ENCODE measurements at regions not wholly inside any gene's neighbourhood (a gene's known extent, or its start where the extent isn't known, plus 50 kb on each side); places are given as distances from the start of the nearest gene placed in this dataset.

GRCh38 chr1:117747605-117748004 is 141.8 kb downstream of the TENT5C start:
- ATAC-seq (ENCODE audit: low read depth in 2 of 2) (no peak), DNase-seq (no peak)
- H3K27ac ChIP-seq (ENCODE audit: insufficient read depth, low read length, poor library complexity, severe bottlenecking), result no peak overlapping the region
- H3K4me1 ChIP-seq (ENCODE audit: control insufficient read depth, insufficient read depth, low read length, poor library complexity, severe bottlenecking), result no peaks in the 10 kb centered on the region
- H3K27ac Mint-ChIP-seq, result no peak overlapping the region
- H3K9me3 Mint-ChIP-seq, result peaks cover 0 to 20% (median 3%) of the 10 kb centered on the region in 7 donors
- H3K9me3 ChIP-seq (ENCODE audit: control insufficient read depth in 2 of 2, low read length in 2 of 2), result no peaks in the 10 kb centered on the region
- H3K27me3 ChIP-seq (ENCODE audit: control insufficient read depth, insufficient read depth, low read length), result peaks cover 3% of the 10 kb centered on the region
- H3K4me3 Mint-ChIP-seq, result no peak overlapping the region
- H3K36me3 ChIP-seq (ENCODE audit: control insufficient read depth, insufficient read depth, low read length), result no peaks in the 10 kb centered on the region
- H3K4me1 Mint-ChIP-seq, result no peaks in the 10 kb centered on the region
- H3K4me3 ChIP-seq (ENCODE audit: low read depth, low read length), result no peak overlapping the region
- H3K27me3 Mint-ChIP-seq, result peaks cover 25% of the 10 kb centered on the region
- peaks cover 8% of the 10 kb centered on the region for H3K36me3 Mint-ChIP-seq

GRCh38 chr1:117751321-117751720 is 145.5 kb downstream of the TENT5C start:
- Mint-ChIP-seq H3K27me3 (peaks cover 28% of the 10 kb centered on the region), H3K9me3 (peaks cover 0 to 9% (median 1%) of the 10 kb centered on the region in 7 donors), H3K36me3 (no peaks in the 10 kb centered on the region), H3K4me3 (no peak overlapping the region), H3K4me1 (peaks cover 0 to 5% (median 0%) of the 10 kb centered on the region in 4 donors), H3K27ac (no peak overlapping the region)
- no peak for DNase-seq
- H3K9me3 ChIP-seq (ENCODE audit: control insufficient read depth in 2 of 2, low read length in 2 of 2), result no peaks in the 10 kb centered on the region
- H3K27ac ChIP-seq (ENCODE audit: insufficient read depth, low read length, poor library complexity, severe bottlenecking), result no peak overlapping the region
- no peak overlapping the region for H3K4me3 ChIP-seq (ENCODE audit: low read depth, low read length)
- no peaks in the 10 kb centered on the region for H3K4me1 ChIP-seq (ENCODE audit: control insufficient read depth, insufficient read depth, low read length, poor library complexity, severe bottlenecking)
- H3K36me3 ChIP-seq (ENCODE audit: control insufficient read depth, insufficient read depth, low read length), result no peaks in the 10 kb centered on the region
- no peak for ATAC-seq (ENCODE audit: low read depth in 2 of 2)
- H3K27me3 ChIP-seq (ENCODE audit: control insufficient read depth, insufficient read depth, low read length), result peaks cover 4% of the 10 kb centered on the region

GRCh38 chr1:117752661-117753060 is 146.8 kb downstream of the TENT5C start:
- no peak overlapping the region for H3K4me3 ChIP-seq (ENCODE audit: low read depth, low read length)
- no peak overlapping the region for H3K27ac Mint-ChIP-seq
- H3K4me1 Mint-ChIP-seq, result peaks cover 0 to 5% (median 0%) of the 10 kb centered on the region in 4 donors
- H3K27me3 Mint-ChIP-seq, result peaks cover 25% of the 10 kb centered on the region
- no peaks in the 10 kb centered on the region for H3K4me1 ChIP-seq (ENCODE audit: control insufficient read depth, insufficient read depth, low read length, poor library complexity, severe bottlenecking)
- H3K27ac ChIP-seq (ENCODE audit: insufficient read depth, low read length, poor library complexity, severe bottlenecking), result no peak overlapping the region
- no peaks in the 10 kb centered on the region for H3K9me3 ChIP-seq (ENCODE audit: control insufficient read depth in 2 of 2, low read length in 2 of 2)
- H3K27me3 ChIP-seq (ENCODE audit: control insufficient read depth, insufficient read depth, low read length), result peaks cover 6% of the 10 kb centered on the region
- H3K4me3 Mint-ChIP-seq, result no peak overlapping the region
- ATAC-seq (ENCODE audit: low read depth in 2 of 2) (no peak), DNase-seq (no peak)
- no peaks in the 10 kb centered on the region for H3K36me3 Mint-ChIP-seq
- H3K36me3 ChIP-seq (ENCODE audit: control insufficient read depth, insufficient read depth, low read length), result no peaks in the 10 kb centered on the region
- H3K9me3 Mint-ChIP-seq, result peaks cover 0 to 4% (median 1%) of the 10 kb centered on the region in 7 donors

GRCh38 chr1:117753232-117753631 is 147.4 kb downstream of the TENT5C start:
- no peaks in the 10 kb centered on the region for H3K9me3 ChIP-seq (ENCODE audit: control insufficient read depth in 2 of 2, low read length in 2 of 2)
- H3K27me3 ChIP-seq (ENCODE audit: control insufficient read depth, insufficient read depth, low read length), result peaks cover 6% of the 10 kb centered on the region
- no peak overlapping the region for H3K4me3 ChIP-seq (ENCODE audit: low read depth, low read length)
- Mint-ChIP-seq H3K9me3 (peaks cover 0 to 4% (median 1%) of the 10 kb centered on the region in 7 donors), H3K27me3 (peaks cover 23% of the 10 kb centered on the region), H3K27ac (no peak overlapping the region), H3K4me1 (peaks cover 0 to 6% (median under 1%) of the 10 kb centered on the region in 4 donors), H3K36me3 (no peaks in the 10 kb centered on the region), H3K4me3 (no peak overlapping the region)
- no peak overlapping the region for H3K27ac ChIP-seq (ENCODE audit: insufficient read depth, low read length, poor library complexity, severe bottlenecking)
- no peaks in the 10 kb centered on the region for H3K36me3 ChIP-seq (ENCODE audit: control insufficient read depth, insufficient read depth, low read length)
- no peak for ATAC-seq (ENCODE audit: low read depth in 2 of 2)
- DNase-seq, result no peak
- H3K4me1 ChIP-seq (ENCODE audit: control insufficient read depth, insufficient read depth, low read length, poor library complexity, severe bottlenecking), result no peaks in the 10 kb centered on the region

- peaks cover 7% of the 10 kb centered on the region for H3K27me3 ChIP-seq (ENCODE audit: control insufficient read depth, insufficient read depth, low read length)
- peaks cover 0 to 1% (median 0%) of the 10 kb centered on the region in 7 donors for H3K9me3 Mint-ChIP-seq
- H3K4me3 ChIP-seq (ENCODE audit: low read depth, low read length), result peak overlapping the region; percentile 34
- ATAC-seq (ENCODE audit: low read depth in 2 of 2) (no peak), DNase-seq (no peak)
- no peaks in the 10 kb centered on the region for H3K36me3 ChIP-seq (ENCODE audit: control insufficient read depth, insufficient read depth, low read length)
- peaks cover 0 to 10% (median 2%) of the 10 kb centered on the region in 4 donors for H3K4me1 Mint-ChIP-seq
- no peak overlapping the region for H3K27ac Mint-ChIP-seq
- peaks cover 4% of the 10 kb centered on the region for H3K4me1 ChIP-seq (ENCODE audit: control insufficient read depth, insufficient read depth, low read length, poor library complexity, severe bottlenecking)
- no peak overlapping the region for H3K4me3 Mint-ChIP-seq
- H3K36me3 Mint-ChIP-seq, result no peaks in the 10 kb centered on the region
- H3K27ac ChIP-seq (ENCODE audit: insufficient read depth, low read length, poor library complexity, severe bottlenecking), result no peak overlapping the region
- H3K27me3 Mint-ChIP-seq, result peaks cover 23% of the 10 kb centered on the region
- H3K9me3 ChIP-seq (ENCODE audit: control insufficient read depth in 2 of 2, low read length in 2 of 2), result no peaks in the 10 kb centered on the region
These were observed 147.8 kb downstream of the TENT5C start for GRCh38 chr1:117753652-117754051.

GRCh38 chr1:117754061-117754969 is 148.5 kb downstream of the TENT5C start:
- Mint-ChIP-seq H3K27ac (no peak overlapping the region), H3K36me3 (no peaks in the 10 kb centered on the region), H3K9me3 (peaks cover 0 to under 1% (median 0%) of the 10 kb centered on the region in 7 donors), H3K27me3 (peaks cover 21% of the 10 kb centered on the region), H3K4me1 (peaks cover 0 to 15% (median 3%) of the 10 kb centered on the region in 4 donors), H3K4me3 (no peak overlapping the region)
- Histone ChIP-seq H3K27ac (ENCODE audit: insufficient read depth, low read length, poor library complexity, severe bottlenecking) (no peak overlapping the region), H3K4me3 (ENCODE audit: low read depth, low read length) (peak overlapping the region; percentile 34), H3K9me3 (ENCODE audit: control insufficient read depth in 2 of 2, low read length in 2 of 2) (no peaks in the 10 kb centered on the region), H3K4me1 (ENCODE audit: control insufficient read depth, insufficient read depth, low read length, poor library complexity, severe bottlenecking) (peaks cover 8% of the 10 kb centered on the region), H3K36me3 (ENCODE audit: control insufficient read depth, insufficient read depth, low read length) (no peaks in the 10 kb centered on the region), H3K27me3 (ENCODE audit: control insufficient read depth, insufficient read depth, low read length) (peaks cover 7% of the 10 kb centered on the region)
- peak; percentile 33 to 66 (median 55) for DNase-seq
- no peak for ATAC-seq (ENCODE audit: low read depth in 2 of 2)

- DNase-seq (no peak), ATAC-seq (ENCODE audit: low read depth in 2 of 2) (no peak)
- Histone ChIP-seq H3K27me3 (ENCODE audit: control insufficient read depth, insufficient read depth, low read length) (peaks cover 5% of the 10 kb centered on the region), H3K9me3 (ENCODE audit: control insufficient read depth in 2 of 2, low read length in 2 of 2) (no peaks in the 10 kb centered on the region), H3K36me3 (ENCODE audit: control insufficient read depth, insufficient read depth, low read length) (no peaks in the 10 kb centered on the region), H3K27ac (ENCODE audit: insufficient read depth, low read length, poor library complexity, severe bottlenecking) (no peak overlapping the region), H3K4me1 (ENCODE audit: control insufficient read depth, insufficient read depth, low read length, poor library complexity, severe bottlenecking) (peaks cover 8% of the 10 kb centered on the region), H3K4me3 (ENCODE audit: low read depth, low read length) (no peak overlapping the region)
- no peaks in the 10 kb centered on the region for H3K9me3 Mint-ChIP-seq
- peaks cover 16% of the 10 kb centered on the region for H3K27me3 Mint-ChIP-seq
- no peak overlapping the region for H3K27ac Mint-ChIP-seq
- peaks cover 4 to 15% (median 6%) of the 10 kb centered on the region in 4 donors for H3K4me1 Mint-ChIP-seq
- H3K4me3 Mint-ChIP-seq, result no peak overlapping the region
- no peaks in the 10 kb centered on the region for H3K36me3 Mint-ChIP-seq
These were observed 151.8 kb downstream of the TENT5C start for GRCh38 chr1:117757668-117758067.
